GM12873 (cell line): ENCODE measurements at regions not wholly inside any gene's neighbourhood (a gene's known extent, or its start where the extent isn't known, plus 50 kb on each side); places are given as distances from the start of the nearest gene placed in this dataset.

Experiments
- CTCF ChIP-seq: IDR thresholded peaks from 2 replicates; pipeline ENCODE4 v1.5.1; 2012; ENCODE audit warnings: low read depth, mild to moderate bottlenecking, moderate library complexity, low read length, control low read depth; ENCODE audit not compliant: insufficient read depth; ENCODE audit errors: missing control alignments

- TF ChIP-seq CTCF = no peak
Measured at GRCh38 chr4:14812101-14812500, 190.2 kb upstream of the CPEB2 start.

- TF ChIP-seq CTCF = no peak
Measured at GRCh38 chr4:14816623-14817261, 185.5 kb upstream of the CPEB2 start.

- TF ChIP-seq CTCF = no peak
Measured at GRCh38 chr4:14824189-14824588, 178.1 kb upstream of the CPEB2 start.

GRCh38 chr4:14827111-14827510 is 175.2 kb upstream of the CPEB2 start:
- TF ChIP-seq CTCF = no peak

GRCh38 chr4:14829795-14830194 is 172.5 kb upstream of the CPEB2 start:
- no peak for TF ChIP-seq CTCF

GRCh38 chr4:14831416-14831815 is 170.9 kb upstream of the CPEB2 start:
- TF ChIP-seq CTCF = no peak

GRCh38 chr4:14833053-14833452 is 169.2 kb upstream of the CPEB2 start:
- TF ChIP-seq CTCF = no peak

GRCh38 chr4:14834382-14834781 is 167.9 kb upstream of the CPEB2 start:
- no peak for TF ChIP-seq CTCF
